HG03280 (cell line): ENCODE measurements at regions not wholly inside any gene's neighbourhood (a gene's known extent, or its start where the extent isn't known, plus 50 kb on each side); places are given as distances from the start of the nearest gene placed in this dataset.
"Not testable (repeated sequence)": the region's sequence is repeated elsewhere in the genome, so short reads cannot be mapped to it uniquely, and the experiment has no call there.

Source experiments
- ATAC-seq: cut with Tn5 transposase; IDR thresholded peaks from one replicate; pipeline ENCODE4 v1.9.1; 2021; ENCODE audit warnings: mild to moderate bottlenecking, moderate library complexity; ENCODE audit not compliant: unreplicated experiment

GRCh38 chr16:79988089-79988488 lies 387.6 kb upstream of the MAF start:
- ATAC-seq, result no peak

GRCh38 chr16:79986352-79986751 lies 385.8 kb upstream of the MAF start:
- ATAC-seq, result no peak

GRCh38 chr16:79985606-79986005 lies 385.1 kb upstream of the MAF start:
- ATAC-seq, result no peak

GRCh38 chr16:79984149-79984548 lies 383.6 kb upstream of the MAF start:
- not testable (repeated sequence) for ATAC-seq

- no peak for ATAC-seq
Observed at GRCh38 chr16:79982862-79983261, 382.3 kb upstream of the MAF start.

GRCh38 chr16:79982361-79982760 lies 381.8 kb upstream of the MAF start:
- no peak for ATAC-seq

- no peak for ATAC-seq
Observed at GRCh38 chr16:79981814-79982213, 381.3 kb upstream of the MAF start.

- ATAC-seq, result no peak
Observed at GRCh38 chr16:79980650-79981521, 380.3 kb upstream of the MAF start.

- no peak for ATAC-seq
Observed at GRCh38 chr16:79977940-79978836, 377.7 kb upstream of the MAF start.

- no peak for ATAC-seq
Observed at GRCh38 chr16:79973320-79973719, 372.8 kb upstream of the MAF start.

GRCh38 chr16:79972053-79972704 lies 371.6 kb upstream of the MAF start:
- ATAC-seq, result no peak

- no peak for ATAC-seq
Observed at GRCh38 chr16:79971237-79971572, 370.7 kb upstream of the MAF start.

GRCh38 chr16:79970551-79971236 lies 370.2 kb upstream of the MAF start:
- ATAC-seq, result no peak

GRCh38 chr16:79970087-79970486 lies 369.6 kb upstream of the MAF start:
- ATAC-seq, result no peak

GRCh38 chr16:79969458-79969857 lies 368.9 kb upstream of the MAF start:
- ATAC-seq, result no peak

GRCh38 chr16:79966226-79966625 lies 365.7 kb upstream of the MAF start:
- ATAC-seq, result no peak

GRCh38 chr16:79965718-79966117 lies 365.2 kb upstream of the MAF start:
- ATAC-seq, result no peak

GRCh38 chr16:79964104-79964503 lies 363.6 kb upstream of the MAF start:
- ATAC-seq, result no peak

- ATAC-seq, result no peak
Observed at GRCh38 chr16:79962962-79963361, 362.4 kb upstream of the MAF start.

- ATAC-seq, result no peak
Observed at GRCh38 chr16:79959226-79959625, 358.7 kb upstream of the MAF start.
